ENCODE measurements at regions not wholly inside any gene's neighbourhood (a gene's known extent, or its start where the extent isn't known, plus 50 kb on each side); places are given as distances from the start of the nearest gene placed in this dataset.

GRCh38 chr3:144390786-144391185 is 419.2 kb downstream of the DIPK2A start:
- DNase-seq, result no peak

- DNase-seq, result no peak
Measured at GRCh38 chr3:144391236-144391635, 419.6 kb downstream of the DIPK2A start.

GRCh38 chr3:144394032-144394431 is 422.4 kb downstream of the DIPK2A start:
- DNase-seq, result no peak

- no peak for DNase-seq
Measured at GRCh38 chr3:144402430-144402829, 430.8 kb downstream of the DIPK2A start.

- no peak for DNase-seq
Measured at GRCh38 chr3:144403040-144403457, 431.4 kb downstream of the DIPK2A start.

GRCh38 chr3:144407335-144407734 is 435.7 kb downstream of the DIPK2A start:
- DNase-seq, result no peak

- no peak for DNase-seq
Measured at GRCh38 chr3:144409319-144409718, 437.7 kb downstream of the DIPK2A start.

- no peak for DNase-seq
Measured at GRCh38 chr3:144413068-144413467, 441.4 kb downstream of the DIPK2A start.

- no peak for DNase-seq
Measured at GRCh38 chr3:144415492-144415891, 443.9 kb downstream of the DIPK2A start.

- DNase-seq, result no peak
Measured at GRCh38 chr3:144424606-144425005, 453.0 kb downstream of the DIPK2A start.

- DNase-seq, result no peak
Measured at GRCh38 chr3:144426366-144426765, 454.7 kb downstream of the DIPK2A start.

GRCh38 chr3:144426967-144427366 is 455.3 kb downstream of the DIPK2A start:
- DNase-seq, result no peak

GRCh38 chr3:144429719-144430121 is 458.1 kb downstream of the DIPK2A start:
- peak in 1 of 3 donors; percentile 5 for DNase-seq

- no peak for DNase-seq
Measured at GRCh38 chr3:144431134-144431533, 459.5 kb downstream of the DIPK2A start.

GRCh38 chr3:144433006-144433405 is 461.4 kb downstream of the DIPK2A start:
- DNase-seq, result no peak

GRCh38 chr3:144437989-144438388 is 466.4 kb downstream of the DIPK2A start:
- DNase-seq, result peak in 2 of 3 donors; percentile 1 to 19

- no peak for DNase-seq
Measured at GRCh38 chr3:144444061-144444460, 472.4 kb downstream of the DIPK2A start.

- DNase-seq, result no peak
Measured at GRCh38 chr3:144444546-144444945, 472.9 kb downstream of the DIPK2A start.

GRCh38 chr3:144455841-144456440 is 484.3 kb downstream of the DIPK2A start:
- no peak for DNase-seq

- DNase-seq, result no peak
Measured at GRCh38 chr3:144457758-144458157, 486.1 kb downstream of the DIPK2A start.

- no peak for DNase-seq
Measured at GRCh38 chr3:144458283-144458682, 486.7 kb downstream of the DIPK2A start.

- no peak for DNase-seq
Measured at GRCh38 chr3:144462337-144462736, 490.7 kb downstream of the DIPK2A start.

- no peak for DNase-seq
Measured at GRCh38 chr3:144463911-144464310, 492.3 kb downstream of the DIPK2A start.

GRCh38 chr3:144466114-144466513 is 494.5 kb downstream of the DIPK2A start:
- DNase-seq, result no peak

GRCh38 chr3:144466540-144466939 is 494.9 kb downstream of the DIPK2A start:
- DNase-seq, result no peak

All from suppressor macrophage treated with lipopolysaccharide for 1 hour (primary cell).